C4-2B (cell line): ENCODE measurements at regions not wholly inside any gene's neighbourhood (a gene's known extent, or its start where the extent isn't known, plus 50 kb on each side); places are given as distances from the start of the nearest gene placed in this dataset.
"Not testable (repeated sequence)": the region's sequence is repeated elsewhere in the genome, so short reads cannot be mapped to it uniquely, and the experiment has no call there.

ENCODE experiments used
- H3K27ac ChIP-seq: fragments of 450-650 bp; 2 replicates; pipeline ENCODE4 v1.5.1; 2017
- ZFX ChIP-seq: fragments of 450-650 bp; IDR thresholded peaks from 2 replicates; pipeline ENCODE4 v1.6.1; 2017
- TF ChIP-seq, protein P1 (sequence below): fragments of 450-650 bp; conservative IDR thresholded peaks from 2 replicates; pipeline ENCODE4 v1.5.1; 2017; ENCODE audit warnings: mild to moderate bottlenecking

DNA sequence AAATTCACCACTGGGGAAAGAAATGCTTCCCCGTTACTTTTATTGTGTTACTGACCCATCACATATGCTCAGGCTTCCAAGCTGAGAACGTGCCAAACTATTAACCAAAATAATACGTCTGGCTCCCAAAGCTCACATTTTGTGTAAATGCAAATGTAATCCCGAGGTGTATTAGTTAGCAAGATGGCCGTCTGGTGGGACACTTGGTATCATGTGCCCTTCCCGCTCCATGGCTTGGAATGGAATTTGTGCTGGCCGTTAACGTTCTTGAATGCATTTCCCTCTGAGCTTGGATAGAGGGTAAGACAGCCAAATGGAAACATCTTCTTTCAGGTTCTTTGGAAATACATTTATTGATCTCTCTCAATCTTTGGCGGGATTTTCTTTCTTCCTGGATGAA is 105.0 kb downstream of the MFAP3L start:
- TF ChIP-seq, protein P1, sequence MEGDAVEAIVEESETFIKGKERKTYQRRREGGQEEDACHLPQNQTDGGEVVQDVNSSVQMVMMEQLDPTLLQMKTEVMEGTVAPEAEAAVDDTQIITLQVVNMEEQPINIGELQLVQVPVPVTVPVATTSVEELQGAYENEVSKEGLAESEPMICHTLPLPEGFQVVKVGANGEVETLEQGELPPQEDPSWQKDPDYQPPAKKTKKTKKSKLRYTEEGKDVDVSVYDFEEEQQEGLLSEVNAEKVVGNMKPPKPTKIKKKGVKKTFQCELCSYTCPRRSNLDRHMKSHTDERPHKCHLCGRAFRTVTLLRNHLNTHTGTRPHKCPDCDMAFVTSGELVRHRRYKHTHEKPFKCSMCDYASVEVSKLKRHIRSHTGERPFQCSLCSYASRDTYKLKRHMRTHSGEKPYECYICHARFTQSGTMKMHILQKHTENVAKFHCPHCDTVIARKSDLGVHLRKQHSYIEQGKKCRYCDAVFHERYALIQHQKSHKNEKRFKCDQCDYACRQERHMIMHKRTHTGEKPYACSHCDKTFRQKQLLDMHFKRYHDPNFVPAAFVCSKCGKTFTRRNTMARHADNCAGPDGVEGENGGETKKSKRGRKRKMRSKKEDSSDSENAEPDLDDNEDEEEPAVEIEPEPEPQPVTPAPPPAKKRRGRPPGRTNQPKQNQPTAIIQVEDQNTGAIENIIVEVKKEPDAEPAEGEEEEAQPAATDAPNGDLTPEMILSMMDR = no peak
- no peak for TF ChIP-seq ZFX
- no peak overlapping the region for H3K27ac ChIP-seq

DNA sequence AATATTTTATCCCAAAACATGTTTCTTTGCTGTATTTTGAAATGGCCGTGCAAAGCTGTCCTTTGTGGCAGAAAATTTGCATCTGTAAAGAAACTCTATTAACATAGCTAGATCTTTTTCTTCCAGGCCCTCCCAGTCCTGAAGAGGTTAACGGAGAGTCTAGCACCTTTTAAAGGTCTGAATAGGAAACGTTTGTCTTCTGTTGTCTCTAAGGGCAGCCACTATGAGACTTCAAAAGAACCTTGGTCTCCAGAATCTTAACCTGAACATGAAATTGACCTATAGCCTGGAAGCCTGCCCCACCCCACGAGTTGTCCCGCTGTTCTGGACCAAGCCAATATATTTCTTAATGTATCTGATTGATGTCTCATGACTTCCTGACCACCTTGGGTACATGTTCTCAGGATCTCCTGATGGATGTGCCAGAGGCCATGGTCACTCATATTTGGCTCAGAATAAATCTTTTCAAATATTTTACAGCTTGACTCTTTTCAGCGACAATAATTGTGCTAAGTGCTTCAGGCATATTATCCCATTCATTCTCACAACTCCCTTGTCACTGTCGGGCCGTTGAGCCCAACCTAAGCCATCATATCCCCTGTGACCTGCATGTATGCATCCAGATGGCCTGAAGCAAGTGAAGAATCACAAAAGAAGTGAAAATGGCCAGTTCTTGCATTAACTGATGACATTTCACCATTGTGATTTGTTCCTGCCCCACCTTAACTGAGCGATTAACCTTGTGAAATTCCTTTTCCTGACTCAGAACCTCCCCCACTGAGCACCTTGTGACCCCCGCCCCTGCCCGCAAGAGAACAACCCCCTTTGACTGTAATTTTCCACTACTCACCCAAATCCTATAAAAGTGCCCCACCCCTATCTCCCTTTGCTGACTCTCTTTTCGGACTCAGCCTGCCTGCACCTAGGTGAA is 106.7 kb downstream of the MFAP3L start:
- H3K27ac ChIP-seq = not testable (repeated sequence)

DNA sequence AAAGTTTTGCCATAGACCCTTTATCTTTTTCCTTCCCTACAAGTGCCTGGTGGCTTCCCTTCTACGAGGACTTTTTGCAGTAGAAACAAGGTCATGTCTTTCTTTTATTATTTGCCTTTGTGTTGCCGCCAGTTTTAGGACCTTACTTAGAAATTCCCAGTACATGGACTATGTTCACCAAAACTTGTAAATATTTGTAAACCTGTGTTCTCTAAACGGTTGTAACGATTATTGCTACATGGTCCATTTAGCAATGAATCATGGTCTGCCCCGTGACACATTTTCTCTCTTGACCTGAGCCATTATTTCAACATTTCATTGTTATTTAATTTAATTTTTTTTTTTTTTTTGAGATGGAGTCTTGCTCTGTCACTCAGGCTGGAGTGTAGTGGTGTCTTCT is 110.7 kb downstream of the MFAP3L start:
- no peak overlapping the region for H3K27ac ChIP-seq
- no peak for TF ChIP-seq ZFX
- TF ChIP-seq, protein P1 = no peak

DNA sequence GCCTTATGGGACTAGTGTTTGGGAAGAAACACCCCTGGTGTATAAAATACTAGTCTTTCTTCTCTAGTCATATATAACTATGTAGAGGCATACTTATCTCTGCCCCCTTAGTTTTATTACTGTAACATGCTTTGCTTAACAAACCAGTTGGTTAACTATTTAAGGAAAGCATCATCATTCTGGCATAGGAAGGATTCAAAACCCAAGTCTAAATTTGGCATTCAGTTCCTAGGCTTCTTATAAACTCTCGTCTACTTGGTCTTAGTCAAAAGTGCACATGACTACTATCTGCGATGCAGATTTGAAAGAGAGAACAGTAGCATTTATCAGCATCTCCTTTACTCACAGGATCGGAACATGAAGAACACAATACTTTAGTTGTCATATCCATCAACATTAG is 111.3 kb downstream of the MFAP3L start:
- TF ChIP-seq ZFX = no peak
- TF ChIP-seq, protein P1 = no peak
- H3K27ac ChIP-seq = no peak overlapping the region

DNA sequence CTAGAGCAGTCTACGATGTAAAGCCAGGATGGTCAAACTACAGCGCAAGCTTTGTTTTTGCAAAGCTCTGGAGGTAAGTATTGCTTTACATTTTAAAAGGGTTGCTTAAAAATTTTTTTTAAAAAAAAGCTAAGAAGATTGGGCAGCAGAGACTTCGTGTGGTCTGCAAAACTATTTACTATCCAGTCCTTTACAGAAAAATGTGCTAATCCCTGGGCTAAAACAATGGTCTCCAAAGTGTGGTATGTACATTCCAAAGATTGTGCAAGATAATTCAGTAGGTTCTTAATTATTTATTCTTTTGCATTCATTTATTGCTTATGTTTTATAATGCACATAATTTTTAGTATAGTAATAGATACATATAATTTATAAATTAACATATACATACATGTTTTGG is 113.2 kb downstream of the MFAP3L start:
- no peak for TF ChIP-seq ZFX
- TF ChIP-seq, protein P1 = no peak
- no peak overlapping the region for H3K27ac ChIP-seq

DNA sequence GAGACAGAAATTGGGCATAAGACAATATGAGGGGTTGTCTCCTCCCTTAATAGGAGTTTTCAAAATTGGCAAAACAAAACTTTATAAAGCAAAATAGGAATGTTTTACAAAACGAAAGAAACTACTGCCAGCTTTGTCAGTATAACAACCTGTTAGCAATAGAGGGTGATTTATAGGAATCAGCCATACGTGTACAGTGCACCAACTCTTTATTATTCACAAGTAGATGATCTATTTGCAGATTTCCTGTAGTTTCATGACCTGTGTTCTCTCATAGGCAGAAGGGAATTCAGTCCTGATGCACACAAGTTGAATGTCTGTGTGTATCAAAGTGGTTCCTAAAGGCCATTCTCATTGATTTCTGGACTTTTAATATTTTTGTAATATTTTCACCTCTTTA is 116.3 kb downstream of the MFAP3L start:
- TF ChIP-seq ZFX = no peak
- TF ChIP-seq, protein P1 = no peak
- H3K27ac ChIP-seq = no peak overlapping the region

DNA sequence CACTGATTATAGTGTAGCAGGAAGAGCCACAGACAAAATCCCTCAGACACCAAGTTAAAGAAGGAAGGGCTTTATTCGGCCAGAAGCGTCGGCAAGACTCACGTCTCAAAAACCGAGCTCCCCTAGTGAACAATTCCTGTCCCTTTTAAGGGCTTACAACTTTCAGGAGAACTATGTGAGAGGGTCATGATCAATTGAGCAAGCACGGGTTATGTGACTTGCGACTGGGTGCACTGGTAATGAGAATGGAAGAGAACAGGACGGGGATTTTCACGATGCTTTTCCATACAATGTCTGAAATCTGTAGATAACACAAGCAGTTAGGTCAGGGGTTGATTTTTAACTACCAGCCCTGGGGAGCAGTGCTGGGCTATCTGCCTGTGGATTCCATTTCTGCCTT is 116.7 kb downstream of the MFAP3L start:
- TF ChIP-seq, protein P1 = no peak
- TF ChIP-seq ZFX = no peak
- H3K27ac ChIP-seq = no peak overlapping the region

DNA sequence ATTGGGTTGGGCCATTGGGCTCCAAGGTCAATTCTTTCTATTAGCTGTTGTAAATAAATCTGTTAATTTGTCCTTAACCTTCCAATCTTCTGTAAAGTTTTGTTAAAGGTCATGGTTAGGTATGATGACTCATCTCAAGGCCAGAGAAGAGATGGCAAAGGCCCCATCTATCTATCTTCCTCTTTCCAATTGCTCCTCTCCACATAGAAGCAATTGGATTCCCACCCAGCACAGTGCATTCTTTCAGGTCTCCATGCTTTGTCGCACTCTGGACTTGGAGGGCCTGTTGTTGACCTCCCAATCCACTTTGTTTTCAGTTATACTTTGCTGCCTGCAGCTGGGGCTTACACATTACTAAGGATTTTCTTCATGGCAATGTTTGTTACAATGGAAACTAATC is 118.5 kb downstream of the MFAP3L start:
- H3K27ac ChIP-seq = no peak overlapping the region
- TF ChIP-seq ZFX = no peak
- TF ChIP-seq, protein P1 = no peak
